HG03469 (cell line): ENCODE measurements at regions not wholly inside any gene's neighbourhood (a gene's known extent, or its start where the extent isn't known, plus 50 kb on each side); places are given as distances from the start of the nearest gene placed in this dataset.

ENCODE experiments used
- ATAC-seq: cut with Tn5 transposase; IDR thresholded peaks from one replicate; pipeline ENCODE4 v1.9.1; 2021; ENCODE audit warnings: mild to moderate bottlenecking, moderate library complexity, moderate number of reproducible peaks; ENCODE audit not compliant: unreplicated experiment

GRCh38 chr6:99091985-99092384 is 144.2 kb upstream of the FBXL4 start:
- peak; percentile 92 for ATAC-seq

GRCh38 chr6:99080191-99080590 is 132.4 kb upstream of the FBXL4 start:
- no peak for ATAC-seq

DNA sequence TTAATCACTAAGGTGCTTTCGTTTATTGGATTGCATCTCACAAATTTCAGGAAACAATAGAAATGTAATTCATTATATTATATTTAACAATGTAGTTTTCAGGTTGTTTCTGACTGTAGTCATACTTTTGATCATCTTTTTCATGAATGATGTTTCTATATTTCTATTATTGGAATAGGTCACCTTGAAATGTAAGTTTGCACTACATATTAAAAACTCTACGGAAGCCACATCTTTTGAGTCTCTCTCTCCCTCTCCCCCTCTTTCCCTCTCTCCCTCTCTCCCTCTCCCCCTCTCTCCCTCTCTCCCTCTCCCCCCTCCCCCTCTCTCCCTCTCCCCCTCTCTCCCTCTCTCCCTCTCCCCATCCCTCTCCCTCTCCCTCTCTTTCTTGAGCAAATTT is 131.3 kb upstream of the FBXL4 start:
- ATAC-seq = no peak

- ATAC-seq = no peak
These were observed 125.5 kb upstream of the FBXL4 start for GRCh38 chr6:99073223-99073622.

DNA sequence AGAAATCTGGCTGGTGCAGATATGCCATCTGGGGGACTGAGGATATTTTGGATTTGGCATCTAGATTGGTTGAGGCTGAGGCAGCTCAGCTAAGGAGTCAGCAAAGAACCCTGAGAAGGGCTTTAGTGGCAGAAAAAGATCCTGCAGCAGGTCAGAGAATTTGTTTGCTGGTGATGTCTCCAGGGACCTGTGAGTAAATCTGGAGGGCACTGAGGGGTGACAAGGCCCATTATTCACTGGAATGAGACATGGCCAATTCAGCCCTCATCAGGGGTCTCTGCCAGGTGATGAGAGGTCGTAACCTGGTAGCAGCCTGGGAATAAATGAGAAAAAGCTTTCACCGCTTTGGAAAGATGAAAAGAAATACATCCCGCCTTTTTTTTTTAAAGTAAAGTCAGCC is 118.3 kb upstream of the FBXL4 start:
- no peak for ATAC-seq

- no peak for ATAC-seq
These were observed 117.1 kb upstream of the FBXL4 start for GRCh38 chr6:99064834-99065233.

- ATAC-seq = no peak
These were observed 88.9 kb upstream of the FBXL4 start for GRCh38 chr6:99036672-99037071.

GRCh38 chr6:99032396-99032795 is 84.7 kb upstream of the FBXL4 start:
- ATAC-seq = no peak

GRCh38 chr6:99031957-99032356 is 84.2 kb upstream of the FBXL4 start:
- no peak for ATAC-seq

DNA sequence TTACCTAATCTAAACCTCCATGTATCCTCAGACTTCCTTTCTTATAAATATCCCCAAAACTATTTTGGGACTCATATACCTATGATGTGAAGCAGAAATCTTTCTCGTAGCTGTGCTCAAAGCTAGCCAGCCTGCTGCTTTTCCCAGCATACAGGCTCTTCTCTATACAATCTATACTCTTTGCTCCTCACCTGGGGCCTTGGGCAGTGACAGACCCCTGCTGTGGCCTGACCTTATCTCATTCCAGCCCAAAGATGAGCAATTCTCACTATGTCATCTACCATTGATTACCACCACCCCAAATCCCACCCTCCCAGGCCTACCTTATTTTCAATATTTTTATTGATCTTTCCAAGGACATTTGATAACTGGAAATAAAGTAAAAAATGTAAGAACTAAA is 83.2 kb upstream of the FBXL4 start:
- no peak for ATAC-seq

DNA sequence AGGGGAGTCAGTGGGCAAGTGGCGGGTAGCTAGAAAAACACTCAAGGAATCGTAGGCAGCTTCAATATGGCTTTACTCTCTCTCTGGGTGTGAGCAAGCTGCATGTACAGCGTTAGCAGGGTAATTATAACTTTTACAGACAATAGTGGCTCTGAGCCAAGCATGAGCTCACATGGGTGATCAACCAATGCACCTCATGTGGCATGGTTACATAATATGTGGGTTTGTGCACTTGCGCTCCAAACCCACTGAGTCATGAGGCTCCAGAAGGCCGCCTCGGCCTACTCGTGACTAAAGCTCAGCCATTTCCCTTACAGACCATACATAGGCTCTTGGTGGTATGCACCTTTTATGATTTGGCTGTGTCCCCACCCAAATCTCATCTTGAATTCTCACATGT is 78.4 kb upstream of the FBXL4 start:
- ATAC-seq = no peak

DNA sequence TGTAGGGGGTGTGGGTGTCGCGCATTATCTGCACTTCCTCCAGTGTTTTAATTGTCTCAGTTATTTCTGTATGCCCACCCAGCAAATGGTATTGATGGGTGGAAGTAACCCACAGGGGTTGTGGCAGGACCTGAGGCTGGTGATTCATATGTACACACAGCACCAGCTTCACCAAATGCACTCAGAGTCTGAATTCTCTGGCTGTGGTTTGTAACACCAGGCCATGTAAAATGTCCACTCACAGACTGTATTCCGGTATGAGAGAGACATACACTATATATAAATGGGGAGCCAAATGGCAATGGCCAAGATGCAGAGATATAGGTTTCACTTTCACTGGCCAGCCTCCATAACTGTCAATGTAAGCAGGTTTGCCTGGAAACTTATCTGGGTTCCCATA is 76.3 kb upstream of the FBXL4 start:
- ATAC-seq = no peak

GRCh38 chr6:99022039-99022609 is 74.4 kb upstream of the FBXL4 start:
- ATAC-seq = no peak

GRCh38 chr6:99019381-99019780 is 71.6 kb upstream of the FBXL4 start:
- ATAC-seq = no peak

- no peak for ATAC-seq
These were observed 69.4 kb upstream of the FBXL4 start for GRCh38 chr6:99017150-99017549.

DNA sequence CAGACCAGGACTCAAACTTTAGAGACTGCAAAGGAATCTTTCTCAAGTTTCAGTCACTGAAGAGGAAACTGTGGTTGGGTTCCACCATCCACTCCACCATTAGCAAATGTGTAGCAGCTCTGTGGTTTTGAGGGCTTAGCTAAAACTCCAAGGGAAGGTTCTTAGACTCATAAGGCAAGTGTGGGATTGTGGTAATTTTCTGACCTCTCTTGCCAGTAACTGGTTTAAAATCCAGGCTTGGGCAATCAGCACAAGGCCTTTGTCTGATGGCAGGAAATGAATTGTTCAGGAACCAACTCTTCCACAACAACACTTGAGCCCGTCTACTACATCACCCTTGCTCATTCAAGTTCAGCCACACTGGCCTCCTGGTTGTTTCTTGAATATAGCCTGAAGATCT is 68.6 kb upstream of the FBXL4 start:
- no peak for ATAC-seq

DNA sequence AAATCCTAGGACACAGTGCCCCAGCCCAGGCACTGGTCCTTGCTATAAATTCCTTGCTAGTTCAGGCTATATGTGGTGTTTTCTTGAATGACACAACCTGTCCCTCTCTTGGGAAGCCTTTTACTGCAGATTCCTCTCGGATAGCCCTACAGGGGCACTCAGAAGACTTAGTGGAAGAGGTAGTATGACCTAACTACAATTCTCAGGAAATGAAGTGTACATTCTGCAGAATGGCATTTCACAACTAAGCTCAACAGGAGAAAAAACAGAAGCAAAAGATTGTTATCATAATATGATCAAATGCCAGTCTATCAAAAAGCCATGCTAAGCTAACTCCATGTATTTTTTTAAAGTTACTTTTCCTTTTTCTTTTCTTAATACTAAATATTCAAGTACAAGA is 66.3 kb upstream of the FBXL4 start:
- ATAC-seq = no peak

DNA sequence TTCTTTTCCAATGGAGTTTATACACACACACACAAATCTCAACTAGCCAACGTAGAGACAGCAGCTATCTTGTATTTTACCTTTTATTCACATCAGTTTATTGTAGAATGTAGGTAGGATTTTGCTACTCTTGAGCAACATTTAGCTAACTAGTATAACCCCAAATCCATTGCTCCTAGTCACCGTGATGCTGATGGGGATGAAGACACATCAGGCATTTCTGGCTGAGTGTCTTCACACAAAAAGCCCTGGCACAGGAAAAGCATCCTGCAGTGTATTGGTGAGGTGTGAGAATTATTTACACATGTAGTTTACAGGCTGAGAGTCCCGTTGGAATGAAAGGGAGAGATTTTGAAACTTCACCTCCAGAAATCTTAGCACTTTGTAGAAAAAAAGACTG is 65.9 kb upstream of the FBXL4 start:
- no peak for ATAC-seq

DNA sequence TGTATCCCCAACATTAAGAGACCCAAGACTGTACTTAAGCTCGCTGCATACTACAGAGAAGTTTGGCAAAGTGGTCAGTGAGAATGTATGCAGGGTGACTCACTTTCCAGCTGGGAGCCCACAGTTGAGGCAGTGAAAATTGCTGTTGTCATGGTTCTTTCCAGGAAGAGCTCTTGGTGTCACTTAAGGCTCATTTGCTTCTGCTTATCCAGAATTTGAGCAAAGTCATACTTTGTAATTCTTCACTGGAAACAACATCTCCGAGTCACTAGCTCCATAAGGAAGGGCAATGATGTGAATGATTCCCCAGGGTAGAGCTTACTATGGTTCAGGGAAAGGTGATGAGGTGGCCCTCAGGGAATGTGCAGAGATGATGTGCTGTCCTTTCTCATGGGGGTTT is 65.4 kb upstream of the FBXL4 start:
- no peak for ATAC-seq

- ATAC-seq = no peak
These were observed 63.4 kb upstream of the FBXL4 start for GRCh38 chr6:99011151-99011550.

- no peak for ATAC-seq
These were observed 55.1 kb upstream of the FBXL4 start for GRCh38 chr6:99002831-99003230.

GRCh38 chr6:98998103-98998502 is 50.4 kb upstream of the FBXL4 start:
- no peak for ATAC-seq
